Hematopoietic multipotent progenitor cell treated with erythropoietin and hydrocortisone succinate and interleukin-3 and kit ligand, for 4 days (in vitro differentiated cells): ENCODE measurements at regions not wholly inside any gene's neighbourhood (a gene's known extent, or its start where the extent isn't known, plus 50 kb on each side); places are given as distances from the start of the nearest gene placed in this dataset.
A peak's percentile ranks its signal among the peaks of the same experiment; 100 is the strongest.
"Not testable (repeated sequence)": the region's sequence is repeated elsewhere in the genome, so short reads cannot be mapped to it uniquely, and the experiment has no call there.

Experiments used
- DNase-seq: peaks from one replicate; pipeline ENCODE4 v3.0.0-alpha.2; 2015

DNA sequence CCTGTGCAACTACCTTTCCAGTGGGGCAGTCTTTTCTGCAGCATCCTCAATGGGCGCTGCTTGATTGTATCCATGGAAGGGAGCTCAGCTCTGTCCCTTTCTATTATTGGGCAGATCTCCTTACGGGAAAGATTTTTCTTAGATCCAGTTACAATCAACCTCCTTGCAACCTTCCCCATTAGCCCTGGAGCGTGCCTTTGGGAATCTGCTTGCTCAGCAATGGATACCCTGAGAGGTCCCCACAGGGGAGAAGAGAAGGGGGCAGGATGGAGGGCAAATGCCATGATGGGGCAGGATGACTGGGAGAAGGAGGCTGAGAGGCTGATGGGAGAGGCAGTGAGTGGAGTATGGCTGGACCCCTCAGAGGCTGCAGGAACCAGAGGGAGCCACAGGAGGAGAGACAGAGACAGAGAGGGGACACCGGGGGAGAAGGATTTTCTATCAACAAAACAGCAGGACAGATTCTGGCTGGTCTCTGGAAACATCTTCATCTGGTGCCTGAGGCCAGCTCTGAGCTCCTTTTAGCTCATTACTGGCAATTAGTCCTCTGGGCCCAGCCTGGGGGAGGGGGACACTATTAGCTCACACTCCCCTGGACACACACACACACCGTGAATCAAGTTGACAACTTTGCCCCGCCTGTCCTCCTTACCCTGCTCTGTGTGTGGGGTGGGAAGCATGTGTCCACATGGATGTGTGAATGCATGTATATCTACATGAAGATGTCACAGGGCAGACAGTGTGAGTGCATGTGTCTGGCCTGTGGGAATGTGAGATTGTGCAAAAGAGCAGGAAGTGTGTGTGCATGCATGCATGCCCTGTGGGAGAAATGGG, 80.8 kb upstream of the PAX2 start:
- DNase-seq = no peak

- not testable (repeated sequence) for DNase-seq
Measured at GRCh38 chr10:100666634-100667033, 78.7 kb upstream of the PAX2 start.

GRCh38 chr10:100669616-100670015, 75.8 kb upstream of the PAX2 start:
- DNase-seq = no peak

GRCh38 chr10:100670368-100670767, 75.0 kb upstream of the PAX2 start:
- no peak for DNase-seq

- DNase-seq = peak; percentile 56
Measured at GRCh38 chr10:100670828-100671479, 74.4 kb upstream of the PAX2 start.

DNA sequence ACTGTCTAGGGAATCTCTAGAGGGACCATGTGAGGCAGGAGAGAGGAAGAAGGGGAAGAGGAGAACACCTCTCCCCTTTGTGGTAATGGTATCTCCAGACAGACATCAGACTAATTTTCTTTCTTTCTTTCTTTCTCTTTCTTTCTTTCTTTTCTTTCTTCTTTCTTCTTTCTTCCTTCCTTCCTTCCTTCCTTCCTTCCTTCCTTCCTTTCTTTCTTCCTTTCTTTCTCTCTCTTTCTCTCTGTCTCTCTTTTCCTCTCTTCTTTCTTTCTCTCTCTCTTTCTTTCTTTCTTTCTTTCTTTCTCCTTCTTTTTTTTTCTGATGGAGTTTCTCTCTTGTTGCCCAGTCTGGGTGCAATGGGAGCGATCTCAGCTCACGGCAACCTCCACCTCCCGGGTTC, 73.2 kb upstream of the PAX2 start:
- DNase-seq = no peak

- no peak for DNase-seq
Measured at GRCh38 chr10:100677290-100677945, 68.0 kb upstream of the PAX2 start.

- no peak for DNase-seq
Measured at GRCh38 chr10:100679327-100679726, 66.1 kb upstream of the PAX2 start.

- DNase-seq = no peak
Measured at GRCh38 chr10:100683004-100683403, 62.4 kb upstream of the PAX2 start.

GRCh38 chr10:100683545-100684300, 61.7 kb upstream of the PAX2 start:
- no peak for DNase-seq

DNA sequence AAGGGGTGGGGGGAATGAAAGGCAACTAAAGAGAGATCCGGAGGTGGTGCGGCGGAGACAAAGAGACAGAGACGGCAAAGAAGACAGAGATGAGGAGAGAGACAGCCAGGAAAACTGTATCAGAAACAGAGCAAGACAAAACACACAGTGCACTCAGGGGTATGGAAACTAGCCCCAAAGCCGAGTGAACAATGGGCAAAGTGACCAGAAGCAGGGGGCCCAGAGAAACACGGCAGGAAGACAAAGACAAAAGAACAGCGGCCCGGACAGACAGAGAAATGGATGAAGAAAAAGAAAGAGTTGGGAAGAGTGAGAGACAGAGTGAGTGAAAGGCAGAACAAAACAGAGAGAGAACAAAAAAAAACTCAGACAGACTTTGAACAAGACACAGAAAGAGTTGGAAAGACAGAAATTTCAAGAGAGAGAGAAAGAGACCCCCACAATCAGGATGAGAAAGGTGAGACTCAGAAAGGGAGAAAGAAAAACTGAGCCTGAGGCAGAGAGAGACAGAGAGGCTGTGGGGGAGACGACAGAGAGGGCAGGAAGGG, 60.6 kb upstream of the PAX2 start:
- DNase-seq = no peak

GRCh38 chr10:100685331-100685730, 60.1 kb upstream of the PAX2 start:
- DNase-seq = no peak

DNA sequence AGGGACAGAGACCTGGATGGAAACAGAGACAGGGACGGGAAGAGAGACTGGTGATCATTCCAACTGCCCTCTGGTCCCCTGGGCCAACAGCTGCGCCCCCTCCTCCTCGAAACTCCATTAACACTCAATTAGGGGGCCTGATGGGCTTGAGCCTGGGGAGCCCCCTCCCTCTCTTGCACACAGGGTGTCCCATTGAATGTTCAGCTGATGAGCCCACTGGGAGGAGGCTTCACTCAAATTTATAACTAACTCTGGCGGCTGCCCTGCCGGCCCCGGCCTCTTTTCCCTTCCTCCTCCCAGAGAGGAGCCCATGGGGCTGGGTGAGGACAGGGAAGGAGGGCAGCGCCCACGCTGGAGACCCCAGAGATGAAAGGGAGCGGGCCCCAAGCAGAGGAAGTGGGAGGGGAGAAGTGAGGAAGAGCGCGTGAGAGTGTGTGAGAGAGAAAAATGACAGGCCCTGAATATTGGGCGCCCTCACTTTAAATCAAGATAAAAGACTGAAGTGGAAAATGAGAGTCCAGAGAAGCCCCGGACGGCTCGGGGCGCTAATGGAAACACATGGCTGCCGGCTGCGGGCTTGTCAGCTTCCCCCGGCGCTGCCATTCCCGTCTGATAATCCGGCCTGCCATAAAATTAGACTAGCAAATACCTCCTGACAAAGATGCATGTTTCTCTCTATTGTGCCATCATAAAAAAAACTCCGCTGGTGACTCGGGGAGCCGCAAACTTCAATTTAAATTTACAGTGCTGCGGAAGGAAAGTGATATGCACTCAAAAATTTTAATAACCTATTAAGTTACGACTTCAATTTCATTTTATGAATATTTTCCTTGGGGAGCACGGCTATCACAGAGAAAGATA, 58.0 kb upstream of the PAX2 start:
- no peak for DNase-seq

DNA sequence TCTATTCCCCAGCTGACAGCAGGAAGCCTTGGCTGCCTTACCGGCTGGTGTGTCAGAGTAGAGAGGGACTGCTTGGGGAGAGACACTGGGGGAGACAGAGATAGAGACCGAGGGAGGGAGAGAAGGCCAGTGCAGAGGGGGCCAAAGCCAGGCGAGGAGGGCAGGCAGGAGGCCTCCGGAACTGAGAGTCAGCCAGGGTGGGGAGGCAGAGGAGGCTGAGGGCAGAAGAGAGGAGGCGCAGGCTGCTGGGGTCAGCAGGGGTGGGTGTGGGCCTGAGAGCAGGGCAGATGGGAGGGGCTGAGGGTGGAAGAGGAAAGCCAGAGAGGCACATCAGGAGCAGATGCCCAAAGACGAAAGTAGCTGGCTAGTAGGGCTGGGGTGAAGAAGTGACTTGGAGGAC, 57.2 kb upstream of the PAX2 start:
- no peak for DNase-seq

DNA sequence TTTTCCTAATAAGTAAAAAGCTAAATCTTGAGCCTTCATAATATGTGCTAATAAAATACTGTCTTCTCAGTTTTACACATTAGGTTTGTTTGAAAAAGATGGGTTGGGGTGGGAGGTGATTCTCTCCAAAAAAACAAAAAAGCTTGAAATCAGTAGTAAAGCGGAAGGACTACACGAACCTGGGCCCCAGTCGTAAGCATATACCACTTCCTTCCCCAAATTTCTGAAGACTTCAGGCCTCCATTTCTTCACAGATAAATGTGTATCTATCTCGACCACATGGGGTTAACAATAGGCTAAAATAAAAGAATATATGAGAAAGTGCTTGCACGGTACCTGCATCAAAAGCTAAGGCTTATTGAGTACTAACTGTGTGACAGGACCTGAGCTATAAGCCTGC, 51.6 kb upstream of the PAX2 start:
- DNase-seq = peak; percentile 46
